WI38 (cell line): ENCODE measurements at regions not wholly inside any gene's neighbourhood (a gene's known extent, or its start where the extent isn't known, plus 50 kb on each side); places are given as distances from the start of the nearest gene placed in this dataset.

ENCODE experiments used
- H3K4me3 ChIP-seq: 2 replicates; pipeline ENCODE4 v1.5.1; 2011; ENCODE audit warnings: low read depth, mild to moderate bottlenecking, control low read depth, low read length
- TF ChIP-seq, protein P1 (sequence below): IDR thresholded peaks from 2 replicates; pipeline ENCODE4 v1.5.1; 2012; ENCODE audit warnings: low read depth, mild to moderate bottlenecking, control low read depth, low read length

DNA sequence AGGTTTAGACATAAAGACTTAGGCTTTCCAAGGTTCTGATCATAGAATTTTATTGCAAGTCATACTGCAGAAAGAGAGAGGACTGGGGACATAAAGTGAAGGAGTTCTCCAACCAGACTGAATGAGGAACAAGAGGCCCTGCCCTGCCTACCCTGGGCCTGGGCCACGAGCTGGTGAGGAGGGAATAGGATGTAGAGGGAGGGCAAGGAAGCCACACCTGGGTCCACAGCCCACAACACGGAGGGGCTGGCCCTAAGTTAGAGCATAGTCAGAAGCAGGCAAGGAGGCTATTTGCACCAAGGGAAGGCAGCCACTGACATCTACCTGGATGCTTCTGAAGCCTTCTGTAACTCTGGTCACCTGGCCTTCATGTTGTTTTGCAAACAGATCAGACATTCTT lies 82.2 kb upstream of the CXCL12 start:
- TF ChIP-seq, protein P1, sequence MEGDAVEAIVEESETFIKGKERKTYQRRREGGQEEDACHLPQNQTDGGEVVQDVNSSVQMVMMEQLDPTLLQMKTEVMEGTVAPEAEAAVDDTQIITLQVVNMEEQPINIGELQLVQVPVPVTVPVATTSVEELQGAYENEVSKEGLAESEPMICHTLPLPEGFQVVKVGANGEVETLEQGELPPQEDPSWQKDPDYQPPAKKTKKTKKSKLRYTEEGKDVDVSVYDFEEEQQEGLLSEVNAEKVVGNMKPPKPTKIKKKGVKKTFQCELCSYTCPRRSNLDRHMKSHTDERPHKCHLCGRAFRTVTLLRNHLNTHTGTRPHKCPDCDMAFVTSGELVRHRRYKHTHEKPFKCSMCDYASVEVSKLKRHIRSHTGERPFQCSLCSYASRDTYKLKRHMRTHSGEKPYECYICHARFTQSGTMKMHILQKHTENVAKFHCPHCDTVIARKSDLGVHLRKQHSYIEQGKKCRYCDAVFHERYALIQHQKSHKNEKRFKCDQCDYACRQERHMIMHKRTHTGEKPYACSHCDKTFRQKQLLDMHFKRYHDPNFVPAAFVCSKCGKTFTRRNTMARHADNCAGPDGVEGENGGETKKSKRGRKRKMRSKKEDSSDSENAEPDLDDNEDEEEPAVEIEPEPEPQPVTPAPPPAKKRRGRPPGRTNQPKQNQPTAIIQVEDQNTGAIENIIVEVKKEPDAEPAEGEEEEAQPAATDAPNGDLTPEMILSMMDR: no peak
- H3K4me3 ChIP-seq: no peak overlapping the region

DNA sequence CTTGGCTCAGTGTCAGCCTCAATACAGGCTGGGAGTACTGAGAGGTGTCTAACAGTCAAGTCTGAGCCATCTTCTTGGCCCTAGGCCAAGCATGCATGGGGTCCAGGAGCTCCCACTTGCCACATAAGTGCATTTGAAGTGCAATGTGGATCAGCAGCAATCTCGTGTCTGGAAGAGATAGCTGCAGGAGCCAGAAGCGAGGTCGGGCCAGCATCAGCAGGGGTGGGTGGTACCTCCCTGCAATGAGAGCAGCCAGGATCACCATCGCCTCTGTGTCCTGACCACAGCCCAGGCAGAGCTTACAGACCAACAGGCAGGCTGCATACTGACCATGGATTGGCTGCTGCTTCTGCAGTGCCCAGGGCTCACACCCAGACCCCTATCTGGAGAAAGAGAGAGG lies 83.0 kb upstream of the CXCL12 start:
- H3K4me3 ChIP-seq: no peak overlapping the region
- TF ChIP-seq, protein P1: no peak

DNA sequence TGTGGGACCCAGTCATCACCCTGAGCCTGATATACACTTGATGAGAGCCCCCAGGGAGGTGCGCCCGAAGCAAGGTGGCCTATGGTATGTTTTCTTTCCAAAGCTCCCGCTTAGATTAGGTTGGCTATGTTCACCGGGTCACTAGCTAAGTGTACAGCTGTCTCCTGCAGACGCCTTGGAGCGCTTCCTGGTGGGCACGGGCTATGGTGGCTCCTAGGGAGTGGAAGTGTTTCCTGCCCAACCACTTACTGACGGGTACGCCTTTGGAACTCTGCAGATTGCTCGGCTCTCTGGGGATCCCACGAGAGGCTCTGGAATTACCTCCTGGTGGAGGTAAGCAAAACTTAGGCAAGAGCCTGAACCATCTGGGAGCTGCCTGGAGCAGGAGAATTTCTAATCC lies 83.6 kb upstream of the CXCL12 start:
- TF ChIP-seq, protein P1: no peak

DNA sequence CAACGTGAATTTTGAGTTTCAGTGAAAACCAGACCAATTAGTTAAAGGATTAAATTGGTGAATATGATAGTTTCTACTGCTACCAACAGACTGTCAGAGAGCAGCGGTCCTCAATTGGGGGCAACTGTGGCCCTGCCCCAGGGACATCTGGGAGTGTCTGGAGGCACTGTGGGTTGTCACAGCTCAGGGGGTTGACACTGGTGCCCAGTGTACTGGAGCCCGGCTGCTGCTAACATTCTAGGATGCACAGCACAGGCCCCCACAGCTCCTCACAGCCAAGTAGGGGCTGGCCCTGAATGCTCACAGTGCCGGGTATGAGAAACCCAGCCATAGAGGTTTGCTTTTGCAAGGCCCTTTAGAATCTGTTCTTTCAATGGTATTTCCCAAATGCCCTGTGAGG lies 84.1 kb upstream of the CXCL12 start:
- no peak overlapping the region for H3K4me3 ChIP-seq
- TF ChIP-seq, protein P1: no peak

More for the DNA sequence above, 83.6 kb upstream of the CXCL12 start:
- no peak overlapping the region for H3K4me3 ChIP-seq

DNA sequence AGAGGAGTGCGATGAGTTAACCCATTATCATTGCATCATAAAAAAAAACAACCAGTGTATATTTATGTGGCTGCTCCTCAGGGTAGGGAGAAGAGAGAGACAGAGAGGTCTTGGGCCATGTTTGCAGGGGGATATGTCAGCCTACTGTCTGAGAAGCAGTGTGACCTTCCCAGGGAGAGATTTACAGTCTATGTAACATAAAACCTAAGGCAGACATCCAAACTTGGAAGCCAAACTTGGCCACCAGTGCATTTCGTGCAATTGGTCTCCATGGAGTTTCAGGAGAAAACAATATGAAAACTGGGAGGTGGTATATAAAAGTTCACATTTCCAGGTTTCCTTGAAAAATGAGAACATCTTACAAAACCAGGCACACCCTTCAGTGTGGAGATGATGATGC lies 85.9 kb upstream of the CXCL12 start:
- H3K4me3 ChIP-seq: no peak overlapping the region
- TF ChIP-seq, protein P1: no peak

DNA sequence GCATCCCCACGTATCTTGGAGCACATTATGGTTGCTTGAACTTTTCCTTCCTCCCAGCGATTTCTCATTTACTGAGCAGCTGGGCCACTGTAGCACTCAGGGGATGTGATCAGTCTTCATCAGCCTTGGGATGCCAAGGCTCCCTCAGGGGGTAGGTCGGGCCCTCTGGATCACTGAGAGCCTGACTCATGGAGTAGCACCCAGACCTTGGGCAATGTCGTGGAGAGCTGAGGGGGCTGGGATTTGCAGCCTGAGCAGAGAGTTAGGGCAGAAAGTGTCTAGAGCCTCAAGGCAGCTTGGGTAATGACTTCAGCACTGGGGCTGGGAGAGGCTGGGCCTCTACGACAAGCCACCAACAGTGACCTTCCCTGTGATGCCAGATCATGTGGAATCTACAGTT lies 86.5 kb upstream of the CXCL12 start:
- H3K4me3 ChIP-seq: no peak overlapping the region
- TF ChIP-seq, protein P1: no peak

DNA sequence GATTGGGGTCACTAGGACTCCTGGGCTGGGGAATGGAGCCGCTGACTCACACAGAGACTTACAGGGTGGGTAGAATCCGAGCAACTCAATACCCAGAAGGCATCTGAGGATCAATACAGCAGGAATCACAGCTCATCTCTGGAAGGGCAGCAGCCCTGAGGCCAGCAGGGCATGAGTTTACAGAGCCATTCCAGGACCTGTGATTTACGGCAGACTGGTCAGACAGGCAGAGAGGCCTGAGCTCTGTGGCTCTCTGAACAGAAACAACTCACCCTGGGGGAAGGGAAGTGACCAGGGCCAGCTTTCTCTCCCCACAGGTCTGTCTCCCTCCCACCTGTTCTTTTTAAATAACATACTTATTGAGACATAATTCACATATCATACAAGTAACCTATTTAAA lies 88.2 kb upstream of the CXCL12 start:
- no peak overlapping the region for H3K4me3 ChIP-seq
- TF ChIP-seq, protein P1: no peak
